Germinal center (tissue), 1 donor: ENCODE measurements at regions not wholly inside any gene's neighbourhood (a gene's known extent, or its start where the extent isn't known, plus 50 kb on each side); places are given as distances from the start of the nearest gene placed in this dataset.

Experiments used
- DNase-seq: peaks from one replicate; pipeline ENCODE4 v3.0.0; 2012; ENCODE audit warnings: mixed read lengths, low spot score

- DNase-seq: no peak
Observed at GRCh38 chr11:116532066-116532465, 240.7 kb downstream of the BUD13 start.

- DNase-seq: no peak
Observed at GRCh38 chr11:116530705-116531104, 242.1 kb downstream of the BUD13 start.

- no peak for DNase-seq
Observed at GRCh38 chr11:116529271-116529670, 243.5 kb downstream of the BUD13 start.

- no peak for DNase-seq
Observed at GRCh38 chr11:116527180-116527991, 245.4 kb downstream of the BUD13 start.

- no peak for DNase-seq
Observed at GRCh38 chr11:116525961-116526495, 246.8 kb downstream of the BUD13 start.

- DNase-seq: no peak
Observed at GRCh38 chr11:116519499-116519898, 253.3 kb downstream of the BUD13 start.

- DNase-seq: no peak
Observed at GRCh38 chr11:116518141-116518540, 254.6 kb downstream of the BUD13 start.

GRCh38 chr11:116517584-116517983 is 255.2 kb downstream of the BUD13 start:
- DNase-seq: no peak

- no peak for DNase-seq
Observed at GRCh38 chr11:116517077-116517476, 255.7 kb downstream of the BUD13 start.

- no peak for DNase-seq
Observed at GRCh38 chr11:116515664-116516184, 257.1 kb downstream of the BUD13 start.

GRCh38 chr11:116513894-116514293 is 258.9 kb downstream of the BUD13 start:
- DNase-seq: no peak

GRCh38 chr11:116513278-116513823 is 259.4 kb downstream of the BUD13 start:
- no peak for DNase-seq

GRCh38 chr11:116512841-116513240 is 259.9 kb downstream of the BUD13 start:
- no peak for DNase-seq

GRCh38 chr11:116511684-116512083 is 261.1 kb downstream of the BUD13 start:
- no peak for DNase-seq

- DNase-seq: no peak
Observed at GRCh38 chr11:116510886-116511650, 261.7 kb downstream of the BUD13 start.

- no peak for DNase-seq
Observed at GRCh38 chr11:116510166-116510565, 262.6 kb downstream of the BUD13 start.

GRCh38 chr11:116509551-116509950 is 263.2 kb downstream of the BUD13 start:
- DNase-seq: no peak

- DNase-seq: no peak
Observed at GRCh38 chr11:116507849-116508695, 264.7 kb downstream of the BUD13 start.

GRCh38 chr11:116507016-116507415 is 265.8 kb downstream of the BUD13 start:
- DNase-seq: no peak

- no peak for DNase-seq
Observed at GRCh38 chr11:116506263-116506825, 266.4 kb downstream of the BUD13 start.
